ENCODE measurements at regions not wholly inside any gene's neighbourhood (a gene's known extent, or its start where the extent isn't known, plus 50 kb on each side); places are given as distances from the start of the nearest gene placed in this dataset.

DNA sequence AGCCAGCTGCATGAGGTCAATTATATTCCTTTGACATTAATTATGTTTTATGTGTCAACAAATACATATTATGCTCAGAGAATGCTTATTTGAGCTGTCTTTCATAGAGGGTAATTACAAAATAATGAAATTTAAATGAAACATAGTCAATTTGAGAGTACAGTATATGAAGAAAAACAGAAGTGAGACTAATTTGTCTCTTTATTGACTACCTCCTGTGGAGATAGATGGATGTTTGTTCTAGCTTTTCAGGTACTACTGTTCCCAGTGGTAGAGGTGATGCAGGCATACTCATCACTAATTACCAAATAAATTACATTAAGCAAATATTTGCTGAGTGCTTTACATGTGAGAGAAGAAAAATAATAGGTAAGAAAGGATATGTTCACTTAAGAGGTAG is 1129.6 kb downstream of the OTOL1 start:
- no peaks in the 10 kb centered on the region for H3K27me3 ChIP-seq (ENCODE audit: insufficient read depth, low read length)
- H2BK120ac ChIP-seq (ENCODE audit: low read depth, low read length, poor library complexity, severe bottlenecking), result no peak overlapping the region
- Mint-ChIP-seq H3K36me3 (ENCODE audit: insufficient read depth in 1 of 3, low read depth in 3 of 3) (peaks cover 0 to 15% (median 12%) of the 10 kb centered on the region in 3 experiments; a peak in 5 of 7 replicates), H3K27ac (no peak overlapping the region), H3K27me3 (ENCODE audit: low read depth) (no peaks in the 10 kb centered on the region), H3K9me3 (peaks cover 8 to 11% of the 10 kb centered on the region in 2 experiments; a peak in 4 of 5 replicates), H3K4me3 (no peak overlapping the region), H3K4me1 (peaks cover 2 to 10% of the 10 kb centered on the region in 2 experiments)
- no peaks in the 10 kb centered on the region for H3K4me1 ChIP-seq (ENCODE audit: insufficient read depth, low read length)
- no peak overlapping the region for H3K18ac ChIP-seq (ENCODE audit: insufficient read length, low read depth, low read length)
- H2AK5ac ChIP-seq (ENCODE audit: insufficient read length, low read length), result no peak overlapping the region
- no peak for DNase-seq
- H3K79me1 ChIP-seq (ENCODE audit: insufficient read depth, low read depth, low read length, poor library complexity, severe bottlenecking), result no peaks in the 10 kb centered on the region
- TF ChIP-seq, protein P1, sequence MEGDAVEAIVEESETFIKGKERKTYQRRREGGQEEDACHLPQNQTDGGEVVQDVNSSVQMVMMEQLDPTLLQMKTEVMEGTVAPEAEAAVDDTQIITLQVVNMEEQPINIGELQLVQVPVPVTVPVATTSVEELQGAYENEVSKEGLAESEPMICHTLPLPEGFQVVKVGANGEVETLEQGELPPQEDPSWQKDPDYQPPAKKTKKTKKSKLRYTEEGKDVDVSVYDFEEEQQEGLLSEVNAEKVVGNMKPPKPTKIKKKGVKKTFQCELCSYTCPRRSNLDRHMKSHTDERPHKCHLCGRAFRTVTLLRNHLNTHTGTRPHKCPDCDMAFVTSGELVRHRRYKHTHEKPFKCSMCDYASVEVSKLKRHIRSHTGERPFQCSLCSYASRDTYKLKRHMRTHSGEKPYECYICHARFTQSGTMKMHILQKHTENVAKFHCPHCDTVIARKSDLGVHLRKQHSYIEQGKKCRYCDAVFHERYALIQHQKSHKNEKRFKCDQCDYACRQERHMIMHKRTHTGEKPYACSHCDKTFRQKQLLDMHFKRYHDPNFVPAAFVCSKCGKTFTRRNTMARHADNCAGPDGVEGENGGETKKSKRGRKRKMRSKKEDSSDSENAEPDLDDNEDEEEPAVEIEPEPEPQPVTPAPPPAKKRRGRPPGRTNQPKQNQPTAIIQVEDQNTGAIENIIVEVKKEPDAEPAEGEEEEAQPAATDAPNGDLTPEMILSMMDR (conservative IDR thresholded peaks at IDR 0.05), result no peak
- H3K23me2 ChIP-seq (ENCODE audit: insufficient read length, low read depth, low read length, poor library complexity, severe bottlenecking), result no peaks in the 10 kb centered on the region
- no peaks in the 10 kb centered on the region for H4K20me1 ChIP-seq (ENCODE audit: control insufficient read depth, insufficient read depth, insufficient read length)
- no peak overlapping the region for H3K4ac ChIP-seq (ENCODE audit: low read depth, low read length)
- no peak overlapping the region for H3K14ac ChIP-seq (ENCODE audit: insufficient read depth, low read length)
- no peak overlapping the region for H2BK5ac ChIP-seq (ENCODE audit: insufficient read length, low read length)
- no peak overlapping the region for H4K5ac ChIP-seq (ENCODE audit: insufficient read length, low read depth, low read length)
- no peak overlapping the region for H3T11ph ChIP-seq (ENCODE audit: low read length)
- H3K79me2 ChIP-seq (ENCODE audit: insufficient read depth, low read length), result no peaks in the 10 kb centered on the region
- H3K56ac ChIP-seq (ENCODE audit: insufficient read length, low read depth, low read length), result no peak overlapping the region
- no peak overlapping the region for H3K23ac ChIP-seq (ENCODE audit: insufficient read length, low read depth, low read length)
- no peak overlapping the region for H4K91ac ChIP-seq (ENCODE audit: insufficient read length, low read depth, low read length)
- no peak overlapping the region for H2AFZ ChIP-seq (ENCODE audit: low read length)
- H2BK20ac ChIP-seq (ENCODE audit: low read depth, low read length, poor library complexity, severe bottlenecking), result no peak overlapping the region
- H3K4me2 ChIP-seq (ENCODE audit: insufficient read depth, insufficient read length, low read length), result no peak overlapping the region
- H3K9ac ChIP-seq (ENCODE audit: extremely low read depth, insufficient read length, low read length), result no peak overlapping the region
- no peaks in the 10 kb centered on the region for H3K9me3 ChIP-seq (ENCODE audit: control insufficient read depth, low read depth, low read length)
- no peak overlapping the region for H2BK15ac ChIP-seq (ENCODE audit: low read depth, low read length)
- H3K27ac ChIP-seq (ENCODE audit: insufficient read length, low read depth, low read length), result no peak overlapping the region
- H2BK12ac ChIP-seq (ENCODE audit: insufficient read length, low read depth, low read length), result no peak overlapping the region
- no peak overlapping the region for H4K8ac ChIP-seq (replicated peaks; ENCODE audit: insufficient read length, low read depth, low read length)

All from H9 (cell line).